PC-3 (cell line): ENCODE measurements at regions not wholly inside any gene's neighbourhood (a gene's known extent, or its start where the extent isn't known, plus 50 kb on each side); places are given as distances from the start of the nearest gene placed in this dataset.

Experiments
- ATAC-seq: fragments of 200-7000 bp; cut with Tn5 transposase; 2 replicates; pipeline ENCODE4 v1.9.1; 2020; ENCODE audit warnings: mild to moderate bottlenecking, moderate library complexity
- BruUV-seq: library from RNA; stranded (reverse); fragments of 400-500 nt; replicated peaks from 2 replicates; lab custom pipeline; 2021; lab: Mats Ljungman, UMichigan
- CTCF ChIA-PET: fragments of 300-600 bp; sonication (Branson Sonifier 250); formaldehyde crosslinking; loops from one replicate; lab custom pipeline; 2022; ENCODE audit warnings: antibody characterized with exemption; lab: Charles Lee
- POLR2A ChIA-PET: fragments of 300-600 bp; sonication (Branson Sonifier 250); formaldehyde crosslinking; loops from one replicate; lab custom pipeline; 2022; ENCODE audit warnings: antibody characterized with exemption; ENCODE audit not compliant: unreplicated experiment; lab: Charles Lee
- DNase-seq: peaks from one replicate; pipeline ENCODE4 v3.0.0-alpha.2; 2015
- H2AFZ ChIP-seq: fragments of 300-600 bp; sonication (generic); 2 replicates; pipeline ENCODE4 v1.6.0; 2016; ENCODE audit warnings: antibody characterized with exemption, low read length
- H3F3A ChIP-seq: fragments of 300-600 bp; sonication (generic); one replicate; pipeline ENCODE4 v1.6.0; 2017; ENCODE audit warnings: antibody characterized with exemption, low read length, control low read depth, mild to moderate bottlenecking; ENCODE audit not compliant: unreplicated experiment
- H3K27ac ChIP-seq: fragments of 300-600 bp; sonication (generic); 2 replicates; pipeline ENCODE4 v1.5.1; 2016; ENCODE audit warnings: mild to moderate bottlenecking, low read length
- H3K27me3 ChIP-seq: fragments of 300-600 bp; sonication (generic); 2 replicates; pipeline ENCODE4 v1.6.1; 2016; ENCODE audit warnings: low read length, mixed read lengths
- H3K36me3 ChIP-seq: fragments of 300-600 bp; sonication (generic); 2 replicates; pipeline ENCODE4 v1.6.1; 2016; ENCODE audit warnings: low read depth, mixed run types, low read length, mixed read lengths
- H3K4me1 ChIP-seq: fragments of 300-600 bp; sonication (generic); 2 replicates; pipeline ENCODE4 v1.5.1; 2016; ENCODE audit warnings: low read length; ENCODE audit not compliant: insufficient read depth
- H3K4me2 ChIP-seq: fragments of 300-600 bp; sonication (generic); 2 replicates; pipeline ENCODE4 v1.6.0; 2016; ENCODE audit warnings: low read length
- H3K4me3 ChIP-seq: fragments of 300-600 bp; sonication (generic); 2 replicates; pipeline ENCODE4 v1.5.1; 2016; ENCODE audit warnings: mild to moderate bottlenecking, low read length, mixed read lengths
- H3K79me2 ChIP-seq: fragments of 300-600 bp; sonication (generic); 2 replicates; pipeline ENCODE4 v1.6.1; 2017; ENCODE audit warnings: low read length, mixed read lengths
- H3K9ac ChIP-seq: fragments of 300-600 bp; sonication (generic); 2 replicates; pipeline ENCODE4 v1.6.0; 2016; ENCODE audit warnings: mild to moderate bottlenecking, low read length
- H3K9me2 ChIP-seq: fragments of 300-600 bp; sonication (generic); replicated peaks from 2 replicates; pipeline ENCODE4 v1.6.1; 2016; ENCODE audit warnings: mixed run types, low read length, mixed read lengths
- H3K9me3 ChIP-seq: fragments of 300-600 bp; sonication (generic); 2 replicates; pipeline ENCODE4 v1.6.1; 2016; ENCODE audit warnings: low read length, mixed read lengths
- H4K20me1 ChIP-seq: fragments of 300-600 bp; sonication (generic); 2 replicates; pipeline ENCODE4 v1.6.1; 2016; ENCODE audit warnings: low read length, mixed read lengths
- EZH2 ChIP-seq: fragments of 300-600 bp; sonication (generic); IDR thresholded peaks from one replicate; pipeline ENCODE4 v1.6.1; 2017; ENCODE audit warnings: antibody characterized with exemption, mild to moderate bottlenecking, low read length; ENCODE audit not compliant: unreplicated experiment
- EZH2phosphoT487 ChIP-seq: fragments of 300-600 bp; sonication (generic); IDR thresholded peaks from 2 replicates; pipeline ENCODE4 v1.6.1; 2018; ENCODE audit warnings: mild to moderate bottlenecking, antibody characterized with exemption, low read length, borderline replicate concordance
- intact Hi-C: fragments of 100-400 bp; cut with micrococcal nuclease; formaldehyde crosslinking; loops from 2 replicates; pipeline ENCODE4 v1.9.0; 2023
- TF ChIP-seq, protein P1 (sequence below): fragments of 300-600 bp; sonication (generic); conservative IDR thresholded peaks from 2 replicates; pipeline ENCODE4 v1.5.1; 2017; ENCODE audit warnings: antibody characterized with exemption, low read depth, mild to moderate bottlenecking, low read length

DNA sequence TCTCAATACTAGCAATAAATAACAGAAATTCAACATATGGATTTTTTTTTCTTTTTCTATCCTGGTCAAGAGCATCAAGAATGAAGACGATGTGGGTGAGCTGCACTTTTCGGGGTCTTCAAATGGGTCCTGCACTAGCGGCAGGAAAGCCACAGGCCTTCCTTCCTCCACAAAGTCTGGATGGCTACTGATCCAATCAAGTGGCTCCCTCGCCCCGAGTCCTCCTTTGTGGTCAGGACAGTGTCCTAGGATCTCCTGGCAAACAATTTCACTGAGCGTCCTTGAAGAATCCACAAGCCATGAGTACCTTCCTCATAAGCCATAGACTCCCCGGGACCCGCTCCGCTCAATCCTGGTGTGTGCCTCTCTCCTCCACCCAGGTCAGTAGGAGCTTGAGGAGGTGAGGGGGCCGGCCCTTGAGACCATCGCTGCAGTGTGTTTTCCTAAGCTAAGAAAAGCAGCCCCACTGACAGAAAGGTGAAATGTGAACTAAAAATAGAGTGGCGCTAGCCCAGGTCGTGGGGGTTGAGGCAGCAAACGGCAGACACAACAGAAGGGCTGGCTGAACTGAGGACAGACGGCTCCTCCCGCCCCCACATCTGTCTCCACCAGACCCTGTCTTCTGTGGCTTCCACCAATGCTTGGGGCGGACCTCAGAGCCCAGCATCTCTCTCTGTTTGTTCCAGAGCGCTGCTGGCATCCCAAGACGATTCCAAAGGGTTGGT lies 202.3 kb downstream of the HERPUD2 start:
- DNase-seq (no peak), ATAC-seq (no peak)
- intact Hi-C loops: no loop called here
- POLR2A ChIA-PET: no interaction called here
- Histone ChIP-seq H3K4me3 (no peak overlapping the region), H2AFZ (no peak overlapping the region), H3K4me1 (no peaks in the 10 kb centered on the region), H3K9me3 (no peaks in the 10 kb centered on the region), H3K9ac (no peak overlapping the region), H3K79me2 (no peaks in the 10 kb centered on the region), H3K27me3 (peaks cover 49% of the 10 kb centered on the region), H3K36me3 (no peaks in the 10 kb centered on the region), H3K27ac (no peak overlapping the region), H3K9me2 (no peaks in the 10 kb centered on the region), H4K20me1 (no peaks in the 10 kb centered on the region), H3F3A (no peaks in the 10 kb centered on the region), H3K4me2 (no peak overlapping the region)
- TF ChIP-seq EZH2phosphoT487: no peak
- no peak for TF ChIP-seq EZH2
- TF ChIP-seq, protein P1, sequence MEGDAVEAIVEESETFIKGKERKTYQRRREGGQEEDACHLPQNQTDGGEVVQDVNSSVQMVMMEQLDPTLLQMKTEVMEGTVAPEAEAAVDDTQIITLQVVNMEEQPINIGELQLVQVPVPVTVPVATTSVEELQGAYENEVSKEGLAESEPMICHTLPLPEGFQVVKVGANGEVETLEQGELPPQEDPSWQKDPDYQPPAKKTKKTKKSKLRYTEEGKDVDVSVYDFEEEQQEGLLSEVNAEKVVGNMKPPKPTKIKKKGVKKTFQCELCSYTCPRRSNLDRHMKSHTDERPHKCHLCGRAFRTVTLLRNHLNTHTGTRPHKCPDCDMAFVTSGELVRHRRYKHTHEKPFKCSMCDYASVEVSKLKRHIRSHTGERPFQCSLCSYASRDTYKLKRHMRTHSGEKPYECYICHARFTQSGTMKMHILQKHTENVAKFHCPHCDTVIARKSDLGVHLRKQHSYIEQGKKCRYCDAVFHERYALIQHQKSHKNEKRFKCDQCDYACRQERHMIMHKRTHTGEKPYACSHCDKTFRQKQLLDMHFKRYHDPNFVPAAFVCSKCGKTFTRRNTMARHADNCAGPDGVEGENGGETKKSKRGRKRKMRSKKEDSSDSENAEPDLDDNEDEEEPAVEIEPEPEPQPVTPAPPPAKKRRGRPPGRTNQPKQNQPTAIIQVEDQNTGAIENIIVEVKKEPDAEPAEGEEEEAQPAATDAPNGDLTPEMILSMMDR: no peak
- BruUV-seq: no TSS peak
- CTCF ChIA-PET: no interaction called here

DNA sequence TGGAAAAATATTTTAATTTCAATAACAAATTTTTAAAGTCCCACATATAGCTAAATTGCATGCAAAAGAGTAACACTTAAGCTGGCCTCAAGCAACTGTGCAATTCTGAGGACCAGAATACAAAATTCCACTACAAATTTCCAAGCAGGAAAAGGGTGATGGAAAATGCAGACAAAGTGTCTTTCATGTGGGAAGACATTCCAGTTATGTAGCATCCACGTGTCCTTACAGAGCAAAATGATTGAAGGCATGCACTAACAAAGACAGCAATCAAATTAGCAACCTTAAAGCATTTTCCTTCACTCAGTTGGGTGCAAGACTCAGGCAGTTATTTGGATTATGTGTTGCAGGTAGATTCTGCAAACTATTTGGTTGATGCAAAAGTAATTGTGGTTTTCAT lies 203.7 kb downstream of the HERPUD2 start:
- Histone ChIP-seq H2AFZ (no peak overlapping the region), H3K27ac (no peak overlapping the region), H3K9me3 (no peaks in the 10 kb centered on the region), H4K20me1 (no peaks in the 10 kb centered on the region), H3K27me3 (peaks cover 60% of the 10 kb centered on the region), H3K9me2 (no peaks in the 10 kb centered on the region), H3K4me1 (no peaks in the 10 kb centered on the region), H3F3A (no peaks in the 10 kb centered on the region), H3K4me3 (no peak overlapping the region), H3K79me2 (no peaks in the 10 kb centered on the region), H3K4me2 (no peak overlapping the region), H3K36me3 (no peaks in the 10 kb centered on the region), H3K9ac (no peak overlapping the region)
- intact Hi-C loops: no loop called here
- BruUV-seq: no TSS peak
- ATAC-seq: no peak
- no peak for DNase-seq
- TF ChIP-seq, protein P1: no peak
- ChIA-PET POLR2A (no interaction called here), CTCF (no interaction called here)

DNA sequence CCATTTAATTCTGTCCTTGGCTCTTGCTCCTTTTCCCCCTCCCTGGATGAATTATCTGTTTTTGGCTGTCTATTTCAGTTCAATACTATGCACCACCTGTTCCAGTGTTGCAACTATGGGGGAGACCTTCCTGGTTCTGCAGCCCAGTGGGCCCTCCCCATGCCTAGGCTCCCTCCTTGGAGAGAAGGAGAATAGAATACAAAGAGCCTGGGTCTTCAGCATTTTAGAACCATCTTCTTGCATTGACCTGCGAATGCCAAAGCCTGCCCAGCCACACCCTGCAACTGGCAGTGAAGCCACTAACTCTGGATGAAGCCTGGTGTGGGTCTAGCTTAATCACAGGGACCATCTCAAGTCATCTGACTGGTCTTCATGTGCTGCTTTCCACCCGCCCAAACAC lies 207.1 kb downstream of the HERPUD2 start:
- Histone ChIP-seq H3K36me3 (no peaks in the 10 kb centered on the region), H3K9me3 (no peaks in the 10 kb centered on the region), H3K4me3 (no peak overlapping the region), H3K9me2 (no peaks in the 10 kb centered on the region), H3K27me3 (peaks cover 74% of the 10 kb centered on the region), H4K20me1 (no peaks in the 10 kb centered on the region), H3K79me2 (no peaks in the 10 kb centered on the region), H3F3A (no peaks in the 10 kb centered on the region), H3K4me1 (no peaks in the 10 kb centered on the region), H3K4me2 (no peak overlapping the region), H3K27ac (no peak overlapping the region), H2AFZ (no peak overlapping the region), H3K9ac (no peak overlapping the region)
- DNase-seq (no peak), ATAC-seq (no peak)
- intact Hi-C loops: no loop called here
- ChIA-PET CTCF (no interaction called here), POLR2A (no interaction called here)
- no TSS peak for BruUV-seq
- TF ChIP-seq EZH2 (no peak), EZH2phosphoT487 (no peak)
- TF ChIP-seq, protein P1: no peak
